PC-9 (cell line): ENCODE measurements at regions not wholly inside any gene's neighbourhood (a gene's known extent, or its start where the extent isn't known, plus 50 kb on each side); places are given as distances from the start of the nearest gene placed in this dataset.

ENCODE experiments used
- BruUV-seq: library from RNA; stranded (reverse); fragments of 400-500 nt; replicated peaks from 2 replicates; lab custom pipeline; 2021; lab: Mats Ljungman, UMichigan
- CTCF ChIA-PET: fragments of 300-600 bp; sonication (Branson Sonifier 250); formaldehyde crosslinking; loops from one replicate; lab custom pipeline; 2022; ENCODE audit warnings: antibody characterized with exemption; lab: Charles Lee
- POLR2A ChIA-PET: fragments of 300-600 bp; sonication (Branson Sonifier 250); formaldehyde crosslinking; loops from one replicate; lab custom pipeline; 2022; ENCODE audit warnings: antibody characterized with exemption; ENCODE audit not compliant: unreplicated experiment; lab: Charles Lee
- DNase-seq, 2 experiments: peaks; one replicate each; pipeline versions ENCODE4 v3.0.0 to v3.0.0-alpha.2; 2015 to 2022; ENCODE audit warnings: mixed read lengths in 1 of 2
- H2AFZ ChIP-seq: fragments of 200-600 bp; sonication (generic); 2 replicates; pipeline ENCODE4 v1.8.1; 2017; ENCODE audit warnings: antibody characterized with exemption
- H3F3A ChIP-seq: fragments of 200-600 bp; sonication (generic); 2 replicates; pipeline ENCODE4 v1.8.1; 2017; ENCODE audit warnings: antibody characterized with exemption, mild to moderate bottlenecking, low read depth; ENCODE audit not compliant: insufficient read depth
- H3K27ac ChIP-seq: fragments of 200-600 bp; sonication (generic); 2 replicates; pipeline ENCODE4 v1.6.1; 2016; ENCODE audit warnings: mixed run types
- H3K27me3 ChIP-seq: fragments of 200-600 bp; sonication (generic); 2 replicates; pipeline ENCODE4 v1.6.1; 2016; ENCODE audit warnings: low read depth, mixed run types; ENCODE audit not compliant: insufficient read depth
- H3K36me3 ChIP-seq: fragments of 200-600 bp; sonication (generic); 2 replicates; pipeline ENCODE4 v1.6.1; 2016; ENCODE audit warnings: low read depth, mixed run types
- H3K4me1 ChIP-seq: fragments of 200-600 bp; sonication (generic); replicated peaks from 2 replicates; pipeline ENCODE4 v1.6.1; 2016; ENCODE audit warnings: mixed run types; ENCODE audit not compliant: insufficient read depth
- H3K4me2 ChIP-seq: fragments of 200-600 bp; sonication (generic); 2 replicates; pipeline ENCODE4 v1.6.1; 2017; ENCODE audit warnings: mixed run types
- H3K4me3 ChIP-seq: fragments of 200-600 bp; sonication (generic); 2 replicates; pipeline ENCODE4 v1.6.1; 2016; ENCODE audit warnings: mixed run types
- H3K79me2 ChIP-seq: fragments of 200-600 bp; sonication (generic); 2 replicates; pipeline ENCODE4 v1.6.1; 2017; ENCODE audit warnings: low read depth, mixed run types
- H3K9me2 ChIP-seq: fragments of 200-600 bp; sonication (generic); 2 replicates; pipeline ENCODE4 v1.8.1; 2017; ENCODE audit warnings: mild to moderate bottlenecking; ENCODE audit not compliant: insufficient read depth
- H3K9me3 ChIP-seq: fragments of 200-600 bp; sonication (generic); 2 replicates; pipeline ENCODE4 v1.8.1; 2016; ENCODE audit warnings: low read depth; ENCODE audit not compliant: insufficient read depth
- H4K20me1 ChIP-seq: fragments of 200-600 bp; sonication (generic); 2 replicates; pipeline ENCODE4 v1.8.1; 2017; ENCODE audit not compliant: insufficient read depth
- CTCF ChIP-seq: fragments of 200-600 bp; sonication (generic); conservative IDR thresholded peaks from 2 replicates; pipeline ENCODE4 v1.6.1; 2017; ENCODE audit warnings: mixed run types, antibody characterized with exemption, mild to moderate bottlenecking, moderate library complexity
- EZH2 ChIP-seq: fragments of 200-600 bp; sonication (generic); IDR thresholded peaks from 2 replicates; pipeline ENCODE4 v1.8.0; 2017; ENCODE audit warnings: antibody characterized with exemption, low read depth
- intact Hi-C: fragments of 100-400 bp; cut with micrococcal nuclease; formaldehyde crosslinking; loops from one replicate; pipeline ENCODE4 v1.10.0; 2022; ENCODE audit not compliant: unreplicated experiment

GRCh38 chr4:111450867-111451266 lies 694.4 kb upstream of the FAM241A start:
- Histone ChIP-seq H2AFZ (no peak overlapping the region), H3K4me1 (no peaks in the 10 kb centered on the region), H3K9me3 (no peaks in the 10 kb centered on the region), H3K4me2 (no peak overlapping the region), H3F3A (no peaks in the 10 kb centered on the region), H3K27me3 (no peaks in the 10 kb centered on the region), H3K79me2 (no peaks in the 10 kb centered on the region), H3K27ac (no peak overlapping the region), H3K36me3 (no peaks in the 10 kb centered on the region), H3K9me2 (no peaks in the 10 kb centered on the region), H3K4me3 (no peak overlapping the region), H4K20me1 (no peaks in the 10 kb centered on the region)
- BruUV-seq: no TSS peak
- ChIA-PET POLR2A (no interaction called here), CTCF (no interaction called here)
- no peak for TF ChIP-seq EZH2
- intact Hi-C loops: no loop called here
- DNase-seq: no peak

GRCh38 chr4:111453216-111453615 lies 692.0 kb upstream of the FAM241A start:
- Histone ChIP-seq H3K9me3 (no peaks in the 10 kb centered on the region), H3K4me2 (no peak overlapping the region), H3K79me2 (no peaks in the 10 kb centered on the region), H3K36me3 (no peaks in the 10 kb centered on the region), H3K27me3 (no peaks in the 10 kb centered on the region), H3K4me3 (no peak overlapping the region), H2AFZ (no peak overlapping the region), H4K20me1 (no peaks in the 10 kb centered on the region), H3K27ac (no peak overlapping the region), H3K4me1 (no peaks in the 10 kb centered on the region), H3K9me2 (no peaks in the 10 kb centered on the region), H3F3A (no peaks in the 10 kb centered on the region)
- ChIA-PET POLR2A (no interaction called here), CTCF (no interaction called here)
- intact Hi-C loops: no loop called here
- no peak for DNase-seq
- TF ChIP-seq CTCF (no peak), EZH2 (no peak)
- BruUV-seq: no TSS peak

GRCh38 chr4:111454961-111455360 lies 690.3 kb upstream of the FAM241A start:
- H4K20me1 ChIP-seq: no peaks in the 10 kb centered on the region
- H3K79me2 ChIP-seq: no peaks in the 10 kb centered on the region
- intact Hi-C loops: no loop called here
- no peak overlapping the region for H2AFZ ChIP-seq
- TF ChIP-seq CTCF (no peak), EZH2 (no peak)
- H3K27me3 ChIP-seq: no peaks in the 10 kb centered on the region
- H3K27ac ChIP-seq: no peak overlapping the region
- no peaks in the 10 kb centered on the region for H3K4me1 ChIP-seq
- ChIA-PET CTCF (no interaction called here), POLR2A (no interaction called here)
- DNase-seq: no peak
- H3K4me2 ChIP-seq: no peak overlapping the region
- no peak overlapping the region for H3K4me3 ChIP-seq
- no TSS peak for BruUV-seq
- no peaks in the 10 kb centered on the region for H3F3A ChIP-seq
- no peaks in the 10 kb centered on the region for H3K9me2 ChIP-seq
- H3K36me3 ChIP-seq: no peaks in the 10 kb centered on the region
- H3K9me3 ChIP-seq: no peaks in the 10 kb centered on the region
